Karpas-422 (cell line): ENCODE measurements at regions not wholly inside any gene's neighbourhood (a gene's known extent, or its start where the extent isn't known, plus 50 kb on each side); places are given as distances from the start of the nearest gene placed in this dataset.

Source experiments
- DNase-seq: peaks from one replicate; pipeline ENCODE4 v3.0.0-alpha.2; 2015
- H2AFZ ChIP-seq: fragments of 200-600 bp; sonication (generic); 2 replicates; pipeline ENCODE4 v1.6.1; 2014; ENCODE audit warnings: antibody characterized with exemption, low read length, mixed read lengths
- H3K27ac ChIP-seq: fragments of 200-600 bp; sonication (generic); 2 replicates; pipeline ENCODE4 v1.5.1; 2014; ENCODE audit warnings: mild to moderate bottlenecking, low read length, moderate library complexity
- H3K27me3 ChIP-seq: fragments of 200-600 bp; sonication (generic); 2 replicates; pipeline ENCODE4 v1.6.1; 2014; ENCODE audit warnings: low read length, mixed read lengths
- H3K36me3 ChIP-seq: fragments of 200-600 bp; sonication (generic); 2 replicates; pipeline ENCODE4 v1.6.1; 2014; ENCODE audit warnings: low read length, mixed read lengths; ENCODE audit not compliant: insufficient read depth
- H3K4me1 ChIP-seq: fragments of 200-600 bp; sonication (generic); 2 replicates; pipeline ENCODE4 v1.6.1; 2014; ENCODE audit warnings: mild to moderate bottlenecking, low read length, mixed read lengths
- H3K4me2 ChIP-seq: fragments of 200-600 bp; sonication (generic); 2 replicates; pipeline ENCODE4 v1.6.1; 2014; ENCODE audit warnings: low read length, low read depth, mild to moderate bottlenecking; ENCODE audit not compliant: poor library complexity, severe bottlenecking
- H3K4me3 ChIP-seq: fragments of 200-600 bp; sonication (generic); 2 replicates; pipeline ENCODE4 v1.5.1; 2014; ENCODE audit warnings: mild to moderate bottlenecking, antibody characterized with exemption, low read length, mixed read lengths
- H3K79me2 ChIP-seq: fragments of 200-600 bp; sonication (generic); 2 replicates; pipeline ENCODE4 v1.6.1; 2014; ENCODE audit warnings: mild to moderate bottlenecking, low read length, mixed read lengths
- H3K9ac ChIP-seq: fragments of 200-600 bp; sonication (generic); 2 replicates; pipeline ENCODE4 v1.6.0; 2014; ENCODE audit warnings: low read length
- H3K9me2 ChIP-seq: fragments of 200-600 bp; sonication (generic), shearing (Covaris generic); replicated peaks from 2 replicates; pipeline ENCODE4 v1.6.0; 2014; ENCODE audit warnings: mild to moderate bottlenecking, low read length, moderate library complexity; ENCODE audit not compliant: insufficient read depth
- H3K9me3 ChIP-seq: fragments of 300-700, 200-600 bp; sonication (generic); 2 replicates; pipeline ENCODE4 v1.6.1; 2014; ENCODE audit warnings: low read length, mixed read lengths
- H4K20me1 ChIP-seq: fragments of 200-600 bp; sonication (generic); 2 replicates; pipeline ENCODE4 v1.6.1; 2014; ENCODE audit warnings: mild to moderate bottlenecking, antibody characterized with exemption, low read length, low read depth; ENCODE audit not compliant: insufficient read depth

GRCh38 chr3:110753516-110753915 is 318.1 kb upstream of the NECTIN3 start:
- no peaks in the 10 kb centered on the region for H3K9me2 ChIP-seq
- H3K4me2 ChIP-seq, result no peak overlapping the region
- H3K9me3 ChIP-seq, result peaks cover 6% of the 10 kb centered on the region
- no peaks in the 10 kb centered on the region for H4K20me1 ChIP-seq
- no peaks in the 10 kb centered on the region for H3K79me2 ChIP-seq
- H3K9ac ChIP-seq, result no peak overlapping the region
- no peaks in the 10 kb centered on the region for H3K4me1 ChIP-seq
- DNase-seq, result no peak
- H3K4me3 ChIP-seq, result no peak overlapping the region
- no peak overlapping the region for H3K27ac ChIP-seq
- no peaks in the 10 kb centered on the region for H3K27me3 ChIP-seq
- H2AFZ ChIP-seq, result no peak overlapping the region
- no peaks in the 10 kb centered on the region for H3K36me3 ChIP-seq

- Histone ChIP-seq H3K9ac (no peak overlapping the region), H3K9me3 (peaks cover 6% of the 10 kb centered on the region), H3K4me1 (no peaks in the 10 kb centered on the region), H3K4me3 (no peak overlapping the region), H3K27ac (no peak overlapping the region), H3K79me2 (no peaks in the 10 kb centered on the region), H3K36me3 (no peaks in the 10 kb centered on the region), H3K9me2 (no peaks in the 10 kb centered on the region), H3K4me2 (no peak overlapping the region), H4K20me1 (no peaks in the 10 kb centered on the region), H2AFZ (no peak overlapping the region), H3K27me3 (no peaks in the 10 kb centered on the region)
- no peak for DNase-seq
Measured at GRCh38 chr3:110754212-110754916, 317.3 kb upstream of the NECTIN3 start.

GRCh38 chr3:110755345-110755744 is 316.3 kb upstream of the NECTIN3 start:
- Histone ChIP-seq H3K36me3 (no peaks in the 10 kb centered on the region), H3K9me3 (peaks cover 3% of the 10 kb centered on the region), H3K4me2 (no peak overlapping the region), H4K20me1 (no peaks in the 10 kb centered on the region), H3K9ac (no peak overlapping the region), H3K79me2 (no peaks in the 10 kb centered on the region), H3K4me3 (no peak overlapping the region), H3K27me3 (no peaks in the 10 kb centered on the region), H3K27ac (no peak overlapping the region), H3K4me1 (no peaks in the 10 kb centered on the region), H2AFZ (no peak overlapping the region), H3K9me2 (no peaks in the 10 kb centered on the region)
- no peak for DNase-seq

- Histone ChIP-seq H3K4me3 (no peak overlapping the region), H3K9me2 (no peaks in the 10 kb centered on the region), H3K27ac (no peak overlapping the region), H3K9ac (no peak overlapping the region), H3K27me3 (no peaks in the 10 kb centered on the region), H3K79me2 (no peaks in the 10 kb centered on the region), H3K9me3 (peaks cover 3% of the 10 kb centered on the region), H4K20me1 (no peaks in the 10 kb centered on the region), H3K4me2 (no peak overlapping the region), H3K4me1 (no peaks in the 10 kb centered on the region), H3K36me3 (no peaks in the 10 kb centered on the region), H2AFZ (no peak overlapping the region)
- DNase-seq, result no peak
Measured at GRCh38 chr3:110756705-110757104, 314.9 kb upstream of the NECTIN3 start.

- Histone ChIP-seq H3K79me2 (no peaks in the 10 kb centered on the region), H3K27ac (no peak overlapping the region), H2AFZ (no peak overlapping the region), H3K4me3 (no peak overlapping the region), H3K9ac (no peak overlapping the region), H3K4me2 (no peak overlapping the region), H3K4me1 (no peaks in the 10 kb centered on the region), H3K27me3 (no peaks in the 10 kb centered on the region), H3K9me3 (peaks cover 5% of the 10 kb centered on the region; the same call in 1 of the 2 replicates), H3K36me3 (no peaks in the 10 kb centered on the region), H3K9me2 (no peaks in the 10 kb centered on the region), H4K20me1 (no peaks in the 10 kb centered on the region)
- DNase-seq, result no peak
Measured at GRCh38 chr3:110758208-110758607, 313.4 kb upstream of the NECTIN3 start.

GRCh38 chr3:110767156-110767555 is 304.5 kb upstream of the NECTIN3 start:
- no peaks in the 10 kb centered on the region for H4K20me1 ChIP-seq
- no peak overlapping the region for H2AFZ ChIP-seq
- H3K79me2 ChIP-seq, result no peaks in the 10 kb centered on the region

GRCh38 chr3:110767838-110768237 is 303.8 kb upstream of the NECTIN3 start:
- no peak for DNase-seq
- Histone ChIP-seq H4K20me1 (no peaks in the 10 kb centered on the region), H3K79me2 (no peaks in the 10 kb centered on the region), H3K27me3 (no peaks in the 10 kb centered on the region), H3K9me2 (no peaks in the 10 kb centered on the region), H3K27ac (no peak overlapping the region), H3K36me3 (no peaks in the 10 kb centered on the region), H2AFZ (no peak overlapping the region), H3K4me2 (no peak overlapping the region), H3K9ac (no peak overlapping the region), H3K4me1 (no peaks in the 10 kb centered on the region), H3K4me3 (no peak overlapping the region), H3K9me3 (peaks cover 30% of the 10 kb centered on the region)

More at GRCh38 chr3:110767156-110767555, 304.5 kb upstream of the NECTIN3 start:
- Histone ChIP-seq H3K27ac (no peak overlapping the region), H3K9me3 (peaks cover 30% of the 10 kb centered on the region), H3K4me2 (no peak overlapping the region), H3K27me3 (no peaks in the 10 kb centered on the region), H3K9ac (no peak overlapping the region), H3K9me2 (no peaks in the 10 kb centered on the region), H3K4me1 (no peaks in the 10 kb centered on the region), H3K36me3 (no peaks in the 10 kb centered on the region), H3K4me3 (no peak overlapping the region)
- no peak for DNase-seq

GRCh38 chr3:110773413-110773954 is 298.1 kb upstream of the NECTIN3 start:
- Histone ChIP-seq H3K27me3 (no peaks in the 10 kb centered on the region), H3K4me1 (no peaks in the 10 kb centered on the region), H2AFZ (no peak overlapping the region), H3K4me3 (no peak overlapping the region), H3K36me3 (no peaks in the 10 kb centered on the region), H3K4me2 (no peak overlapping the region), H3K27ac (no peak overlapping the region), H3K9ac (no peak overlapping the region), H4K20me1 (no peaks in the 10 kb centered on the region), H3K9me2 (no peaks in the 10 kb centered on the region), H3K79me2 (no peaks in the 10 kb centered on the region), H3K9me3 (peaks cover 13% of the 10 kb centered on the region)
- DNase-seq, result no peak
